ENCODE measurements at regions not wholly inside any gene's neighbourhood (a gene's known extent, or its start where the extent isn't known, plus 50 kb on each side); places are given as distances from the start of the nearest gene placed in this dataset.

- TF ChIP-seq CTCF (IDR thresholded peaks at IDR 0.05; ENCODE audit: insufficient read depth, low read depth, low read length) (no peak), EZH2 (IDR thresholded peaks at IDR 0.05; ENCODE audit: insufficient read depth, low read length) (no peak)
Observed at GRCh38 chr21:25169370-25169769, 437.9 kb downstream of the MRPL39 start.

Measured in astrocyte (in vitro differentiated cells and primary cell).